GM12873 (cell line): ENCODE measurements at regions not wholly inside any gene's neighbourhood (a gene's known extent, or its start where the extent isn't known, plus 50 kb on each side); places are given as distances from the start of the nearest gene placed in this dataset.

Experiments
- TF ChIP-seq, protein P1 (sequence below): IDR thresholded peaks from 2 replicates; pipeline ENCODE4 v1.5.1; 2012; ENCODE audit warnings: low read depth, mild to moderate bottlenecking, moderate library complexity, low read length, control low read depth; ENCODE audit not compliant: insufficient read depth; ENCODE audit errors: missing control alignments

DNA sequence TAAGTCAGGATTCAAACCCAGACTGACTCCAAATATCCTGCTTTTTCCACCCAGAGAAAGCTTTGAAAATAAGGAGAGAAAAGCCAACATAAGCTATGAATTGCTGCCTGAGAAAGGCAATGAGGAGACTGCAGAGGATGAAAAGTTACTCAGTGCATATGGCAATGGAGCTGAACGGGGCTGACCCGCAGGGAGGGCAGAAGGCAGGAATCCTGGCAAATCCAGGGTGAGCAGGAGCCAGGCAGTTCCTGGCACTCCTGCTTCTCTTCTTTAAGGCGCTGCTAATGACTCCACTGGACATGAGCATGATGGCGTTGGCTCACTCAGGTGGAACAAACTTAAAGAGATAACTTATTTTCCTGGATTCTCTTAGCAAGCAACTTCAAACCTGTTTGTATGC is 95.2 kb upstream of the TMCC3 start:
- TF ChIP-seq, protein P1, sequence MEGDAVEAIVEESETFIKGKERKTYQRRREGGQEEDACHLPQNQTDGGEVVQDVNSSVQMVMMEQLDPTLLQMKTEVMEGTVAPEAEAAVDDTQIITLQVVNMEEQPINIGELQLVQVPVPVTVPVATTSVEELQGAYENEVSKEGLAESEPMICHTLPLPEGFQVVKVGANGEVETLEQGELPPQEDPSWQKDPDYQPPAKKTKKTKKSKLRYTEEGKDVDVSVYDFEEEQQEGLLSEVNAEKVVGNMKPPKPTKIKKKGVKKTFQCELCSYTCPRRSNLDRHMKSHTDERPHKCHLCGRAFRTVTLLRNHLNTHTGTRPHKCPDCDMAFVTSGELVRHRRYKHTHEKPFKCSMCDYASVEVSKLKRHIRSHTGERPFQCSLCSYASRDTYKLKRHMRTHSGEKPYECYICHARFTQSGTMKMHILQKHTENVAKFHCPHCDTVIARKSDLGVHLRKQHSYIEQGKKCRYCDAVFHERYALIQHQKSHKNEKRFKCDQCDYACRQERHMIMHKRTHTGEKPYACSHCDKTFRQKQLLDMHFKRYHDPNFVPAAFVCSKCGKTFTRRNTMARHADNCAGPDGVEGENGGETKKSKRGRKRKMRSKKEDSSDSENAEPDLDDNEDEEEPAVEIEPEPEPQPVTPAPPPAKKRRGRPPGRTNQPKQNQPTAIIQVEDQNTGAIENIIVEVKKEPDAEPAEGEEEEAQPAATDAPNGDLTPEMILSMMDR: no peak

DNA sequence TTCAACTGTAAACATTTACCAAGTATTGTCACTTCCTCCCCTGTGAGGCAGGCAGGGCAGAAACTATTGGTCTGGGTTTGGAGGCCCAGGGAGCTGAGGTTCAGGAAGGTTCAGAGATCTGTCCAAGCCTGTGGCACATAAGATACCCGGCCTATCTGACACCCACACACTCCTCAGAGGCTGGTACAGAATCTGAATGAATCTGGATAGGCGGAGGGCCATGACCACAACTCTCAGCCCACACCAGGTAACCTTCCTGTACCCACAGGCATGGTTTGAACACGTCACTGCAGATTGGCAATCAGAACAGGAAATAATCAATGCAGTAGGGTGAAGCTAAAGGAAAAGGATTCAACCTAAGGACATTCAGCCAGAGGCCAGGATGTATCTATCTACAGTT is 92.8 kb upstream of the TMCC3 start:
- TF ChIP-seq, protein P1: no peak

DNA sequence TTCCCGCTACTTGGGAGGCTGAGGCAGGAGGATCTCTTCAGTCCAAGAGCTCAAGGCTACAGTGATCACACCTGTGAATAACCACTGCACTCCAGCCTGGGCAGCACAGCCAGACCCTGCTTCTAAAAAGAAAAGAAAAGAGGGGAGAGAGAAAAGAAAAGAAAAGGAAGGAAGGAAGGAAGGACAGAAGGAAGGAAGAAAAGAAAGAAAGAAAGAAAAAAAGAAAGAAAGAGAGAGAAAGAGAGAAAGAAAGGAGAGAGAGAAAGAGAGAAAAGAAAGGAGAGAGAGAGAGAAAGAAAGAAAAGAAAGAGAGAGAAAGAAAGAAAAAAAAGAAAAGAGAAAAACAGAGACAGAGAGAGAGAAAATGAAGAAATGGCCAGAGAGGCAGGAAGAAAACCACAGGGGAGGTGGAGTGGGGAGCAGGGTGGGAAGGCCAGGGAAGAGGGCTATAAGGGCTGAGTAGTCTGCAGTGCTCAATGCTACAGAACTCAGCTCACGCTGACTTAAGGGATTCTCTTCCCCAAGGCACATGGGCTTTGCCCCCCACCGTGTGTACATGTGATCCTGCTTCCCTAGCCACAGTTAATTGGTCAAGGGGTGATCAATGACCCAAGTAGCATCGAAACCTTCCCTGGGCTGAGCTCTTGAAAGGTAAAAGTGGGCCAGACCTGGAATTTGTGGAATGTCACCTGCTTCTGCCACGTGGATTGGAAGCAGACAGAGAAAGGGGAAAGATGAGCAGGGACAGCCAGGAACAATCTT is 90.4 kb upstream of the TMCC3 start:
- TF ChIP-seq, protein P1: no peak

DNA sequence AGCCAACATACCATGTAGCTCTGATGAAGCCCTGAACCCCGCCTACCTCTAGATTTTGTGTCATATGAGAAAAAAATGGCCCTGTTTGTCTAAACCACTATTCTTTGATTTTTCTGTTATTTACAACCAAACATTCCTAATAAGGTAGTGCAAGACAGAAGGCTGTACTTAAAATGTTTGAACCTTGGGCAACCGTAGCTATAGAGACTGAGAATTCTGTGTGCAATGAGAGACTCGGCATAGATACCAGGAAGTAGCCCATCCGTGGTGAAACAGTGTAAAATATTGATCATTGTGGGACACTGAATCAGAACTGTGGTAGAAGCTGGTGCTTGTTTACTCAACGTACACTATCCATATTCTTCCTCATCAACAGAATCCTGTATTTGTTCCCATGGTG is 86.5 kb upstream of the TMCC3 start:
- TF ChIP-seq, protein P1: no peak

DNA sequence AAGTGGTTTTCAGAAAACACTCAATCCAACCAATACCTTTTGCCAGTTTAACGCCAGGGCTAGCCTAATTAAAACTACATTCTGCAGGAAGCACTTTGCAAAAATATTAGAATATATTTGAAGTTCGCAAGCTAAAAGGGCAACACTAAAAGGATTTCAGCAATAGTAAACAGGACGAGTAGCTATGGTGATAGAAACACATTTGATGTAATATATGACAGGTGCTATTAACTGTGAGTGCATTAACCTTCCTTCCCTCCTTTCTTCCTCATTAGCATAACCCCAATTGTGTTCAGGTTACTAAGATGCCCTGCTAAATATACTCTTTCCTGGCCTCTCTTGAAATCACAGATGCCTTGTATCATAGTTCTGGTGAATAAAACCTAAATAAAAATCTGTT is 85.6 kb upstream of the TMCC3 start:
- TF ChIP-seq, protein P1: no peak

DNA sequence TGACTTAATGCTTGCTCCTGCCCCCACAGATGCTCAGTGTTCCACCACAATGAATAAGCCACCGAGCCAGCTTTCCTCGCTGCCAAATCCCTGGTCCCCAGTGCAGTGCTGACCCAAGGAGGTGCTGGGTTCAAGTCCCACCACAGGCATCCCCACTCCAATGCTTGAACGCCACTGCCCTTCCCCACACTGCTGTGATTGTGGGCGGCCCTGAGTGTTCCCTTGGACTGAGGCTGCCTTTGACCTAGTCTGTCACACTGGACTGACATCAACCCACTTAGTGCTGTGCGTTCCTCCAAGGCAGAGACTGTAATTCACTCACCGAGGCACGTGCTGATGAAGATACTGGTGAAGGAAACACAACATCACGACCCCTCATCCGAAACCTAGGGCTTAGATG is 83.4 kb upstream of the TMCC3 start:
- TF ChIP-seq, protein P1: no peak

DNA sequence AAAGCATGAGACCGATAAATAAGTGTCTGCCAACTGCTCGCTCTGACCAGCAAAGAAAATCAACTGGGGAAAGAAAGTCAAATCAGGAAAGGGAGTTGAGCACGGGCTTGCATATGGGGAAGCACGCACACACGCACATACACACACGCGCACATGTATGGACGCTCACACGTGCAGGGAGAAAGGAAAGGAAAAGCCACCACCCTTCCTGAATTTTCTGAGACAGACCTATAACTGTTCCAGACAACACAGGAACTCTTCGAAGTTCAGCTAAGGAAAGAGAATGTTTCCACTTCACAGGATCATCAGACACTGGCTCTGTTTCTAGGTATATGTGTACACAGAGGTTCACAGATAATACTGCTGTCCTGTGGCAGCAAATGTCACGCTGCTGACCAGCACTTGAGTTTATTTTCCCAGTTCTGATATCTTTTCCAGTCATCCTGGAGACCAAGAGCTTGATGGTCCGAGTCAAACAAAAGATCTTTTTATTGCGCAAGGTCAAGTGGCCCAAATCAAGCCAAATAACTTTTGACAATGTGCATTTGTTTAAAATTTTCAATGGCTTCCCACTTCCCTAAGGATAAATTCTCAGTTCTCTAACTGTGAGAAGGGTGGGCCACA is 82.1 kb upstream of the TMCC3 start:
- TF ChIP-seq, protein P1: no peak
